ENCODE measurements at regions not wholly inside any gene's neighbourhood (a gene's known extent, or its start where the extent isn't known, plus 50 kb on each side); places are given as distances from the start of the nearest gene placed in this dataset.

GRCh38 chr9:96050048-96050860, 174.8 kb downstream of the ERCC6L2 start:
- no peak for ATAC-seq
- intact Hi-C loops (cut with DNase I), result no loop called here
- Histone ChIP-seq H3K9me3 (no peaks in the 10 kb centered on the region), H3K27me3 (no peaks in the 10 kb centered on the region), H3K4me1 (peaks cover 19 to 31% (median 21%) of the 10 kb centered on the region in 3 donors), H3K27ac (peak overlapping the region in 3 of 4 donors; percentile 95 to 98 (median 95)), H3K36me3 (no peaks in the 10 kb centered on the region), H3K4me3 (no peak overlapping the region)
- WGBS, 2 donors, result 91 to 97% methylated on average over 30 of the region's 30 CpGs
- no peak for DNase-seq
- no peak for FAIRE-seq
- TF ChIP-seq CTCF (IDR thresholded peaks at IDR 0.05), result no peak

- TF ChIP-seq CTCF (IDR thresholded peaks at IDR 0.05), result no peak
- 36 to 37% methylated on average over 39 of the region's 39 CpGs for WGBS, 2 donors
- intact Hi-C loops (cut with DNase I), result no loop called here
- Histone ChIP-seq H3K36me3 (no peaks in the 10 kb centered on the region), H3K4me3 (peak overlapping the region in 2 of 4 donors; percentile 9 to 28), H3K9me3 (no peaks in the 10 kb centered on the region), H3K27ac (peak overlapping the region; percentile 93 to 98 (median 95)), H3K27me3 (no peaks in the 10 kb centered on the region), H3K4me1 (peaks cover 19 to 31% (median 21%) of the 10 kb centered on the region in 3 donors)
- DNase-seq, result peak; percentile 77 to 97 (median 88)
- ATAC-seq, result peak; percentile 86 to 92 (median 88)
- no peak for FAIRE-seq
These were observed 173.7 kb downstream of the ERCC6L2 start for GRCh38 chr9:96048956-96049831.

- Histone ChIP-seq H3K27me3 (no peaks in the 10 kb centered on the region), H3K4me3 (peak overlapping the region in 2 of 4 donors; percentile 9 to 28), H3K36me3 (no peaks in the 10 kb centered on the region), H3K4me1 (peaks cover 19 to 31% (median 21%) of the 10 kb centered on the region in 3 donors), H3K27ac (peak overlapping the region; percentile 93 to 98 (median 95)), H3K9me3 (no peaks in the 10 kb centered on the region)
- TF ChIP-seq CTCF (IDR thresholded peaks at IDR 0.05), result no peak
- DNase-seq (peak in 5 of 6 donors; percentile 51 to 72 (median 57)), FAIRE-seq (no peak), ATAC-seq (peak; percentile 76 to 81 (median 80))
- WGBS, 2 donors, result 12 to 16% methylated on average over 24 of the region's 24 CpGs
- intact Hi-C loops (cut with DNase I), result no loop called here
These were observed 172.8 kb downstream of the ERCC6L2 start for GRCh38 chr9:96048104-96048955.

- TF ChIP-seq CTCF (IDR thresholded peaks at IDR 0.05), result no peak
- peaks cover 19 to 31% (median 21%) of the 10 kb centered on the region in 3 donors for H3K4me1 ChIP-seq
- 81 to 83% methylated on average over 10 of the region's 10 CpGs for WGBS, 2 donors
- peak overlapping the region; percentile 93 to 98 (median 95) for H3K27ac ChIP-seq
- H3K9me3 ChIP-seq, result no peaks in the 10 kb centered on the region
- intact Hi-C loops (cut with DNase I), result no loop called here
- DNase-seq, result peak in 1 of 6 donors; percentile 19
- H3K27me3 ChIP-seq, result no peaks in the 10 kb centered on the region
- FAIRE-seq, result no peak
- no peak overlapping the region for H3K4me3 ChIP-seq
- no peaks in the 10 kb centered on the region for H3K36me3 ChIP-seq
- no peak for ATAC-seq
These were observed 172.2 kb downstream of the ERCC6L2 start for GRCh38 chr9:96047741-96048103.
